ENCODE measurements at regions not wholly inside any gene's neighbourhood (a gene's known extent, or its start where the extent isn't known, plus 50 kb on each side); places are given as distances from the start of the nearest gene placed in this dataset.

DNA sequence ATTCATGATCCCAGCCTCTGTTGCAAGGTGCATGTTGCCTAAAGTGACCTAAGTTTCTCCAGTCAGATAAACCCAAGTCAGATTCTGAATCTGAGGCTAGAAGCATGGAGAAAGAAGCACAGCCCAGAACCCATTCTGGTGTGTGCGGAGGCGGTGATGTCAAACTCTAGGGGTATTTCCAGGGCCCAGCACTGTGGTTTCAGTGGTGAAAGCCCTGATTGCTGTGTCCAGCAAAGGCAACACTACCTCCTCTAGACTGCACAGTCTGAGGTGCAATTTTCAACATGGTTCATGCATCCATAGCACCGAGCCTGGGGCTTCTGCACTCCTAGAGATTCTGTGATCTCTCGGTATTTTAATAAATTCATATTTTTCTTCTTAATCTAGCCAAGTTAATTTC is 264.8 kb upstream of the KLHL29 start:
- Mint-ChIP-seq H3K36me3 (no peaks in the 10 kb centered on the region), H3K27me3 (peaks cover 3% of the 10 kb centered on the region), H3K27ac (no peak overlapping the region), H3K4me1 (ENCODE audit: unreplicated experiment) (no peaks in the 10 kb centered on the region), H3K9me3 (no peaks in the 10 kb centered on the region), H3K4me3 (no peak overlapping the region)
- TF ChIP-seq, protein P1, sequence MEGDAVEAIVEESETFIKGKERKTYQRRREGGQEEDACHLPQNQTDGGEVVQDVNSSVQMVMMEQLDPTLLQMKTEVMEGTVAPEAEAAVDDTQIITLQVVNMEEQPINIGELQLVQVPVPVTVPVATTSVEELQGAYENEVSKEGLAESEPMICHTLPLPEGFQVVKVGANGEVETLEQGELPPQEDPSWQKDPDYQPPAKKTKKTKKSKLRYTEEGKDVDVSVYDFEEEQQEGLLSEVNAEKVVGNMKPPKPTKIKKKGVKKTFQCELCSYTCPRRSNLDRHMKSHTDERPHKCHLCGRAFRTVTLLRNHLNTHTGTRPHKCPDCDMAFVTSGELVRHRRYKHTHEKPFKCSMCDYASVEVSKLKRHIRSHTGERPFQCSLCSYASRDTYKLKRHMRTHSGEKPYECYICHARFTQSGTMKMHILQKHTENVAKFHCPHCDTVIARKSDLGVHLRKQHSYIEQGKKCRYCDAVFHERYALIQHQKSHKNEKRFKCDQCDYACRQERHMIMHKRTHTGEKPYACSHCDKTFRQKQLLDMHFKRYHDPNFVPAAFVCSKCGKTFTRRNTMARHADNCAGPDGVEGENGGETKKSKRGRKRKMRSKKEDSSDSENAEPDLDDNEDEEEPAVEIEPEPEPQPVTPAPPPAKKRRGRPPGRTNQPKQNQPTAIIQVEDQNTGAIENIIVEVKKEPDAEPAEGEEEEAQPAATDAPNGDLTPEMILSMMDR (conservative IDR thresholded peaks at IDR 0.05) = no peak
- no peak for DNase-seq (ENCODE audit: extremely low spot score, unreplicated experiment)

DNA sequence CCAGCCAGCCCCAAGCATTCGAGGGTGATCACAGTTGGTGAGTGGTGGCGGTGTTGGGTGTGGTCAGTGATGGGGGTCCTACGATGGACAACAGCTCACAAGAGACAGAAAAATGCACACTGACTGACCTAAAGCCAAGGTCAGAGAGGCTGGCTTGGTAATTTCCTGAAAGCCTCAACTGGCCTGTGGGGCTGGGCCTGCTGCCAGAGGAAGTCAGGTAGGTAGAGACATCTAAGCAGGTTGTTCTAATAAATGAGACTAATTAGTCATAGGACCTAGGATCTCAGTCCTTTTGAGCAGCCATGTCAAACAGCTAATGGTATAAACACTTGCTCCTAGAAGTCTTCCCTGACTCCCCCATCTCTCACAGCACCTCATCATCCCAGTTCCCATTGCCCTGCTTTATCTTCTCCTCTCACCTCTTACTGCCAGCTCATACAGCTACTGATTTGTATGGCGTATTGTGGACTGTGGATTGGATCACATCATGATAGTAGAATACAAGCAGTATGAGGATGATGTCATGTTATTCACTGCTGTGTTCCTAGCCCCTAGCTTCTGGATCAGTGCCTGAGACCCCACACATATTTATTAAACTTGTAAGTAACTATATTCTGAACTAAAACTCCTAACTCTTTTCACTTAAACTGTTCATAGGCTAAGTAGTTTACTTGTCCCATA is 262.9 kb upstream of the KLHL29 start:
- Mint-ChIP-seq H3K36me3 (no peaks in the 10 kb centered on the region), H3K9me3 (no peaks in the 10 kb centered on the region), H3K4me1 (ENCODE audit: unreplicated experiment) (no peaks in the 10 kb centered on the region), H3K4me3 (no peak overlapping the region), H3K27ac (no peak overlapping the region), H3K27me3 (peaks cover 3% of the 10 kb centered on the region)
- no peak for DNase-seq (ENCODE audit: extremely low spot score, unreplicated experiment)
- TF ChIP-seq, protein P1 (conservative IDR thresholded peaks at IDR 0.05) = no peak

- H3K27ac Mint-ChIP-seq = no peak overlapping the region
- H3K36me3 Mint-ChIP-seq = no peaks in the 10 kb centered on the region
- no peaks in the 10 kb centered on the region for H3K9me3 Mint-ChIP-seq
- no peak for DNase-seq (ENCODE audit: extremely low spot score, unreplicated experiment)
- TF ChIP-seq, protein P1 (conservative IDR thresholded peaks at IDR 0.05) = no peak
- H3K27me3 Mint-ChIP-seq = peaks cover 3% of the 10 kb centered on the region
- no peak overlapping the region for H3K4me3 Mint-ChIP-seq
- H3K4me1 Mint-ChIP-seq (ENCODE audit: unreplicated experiment) = no peaks in the 10 kb centered on the region
These were observed 262.2 kb upstream of the KLHL29 start for GRCh38 chr2:23122681-23123215.

GRCh38 chr2:23123686-23124085 is 261.3 kb upstream of the KLHL29 start:
- DNase-seq (ENCODE audit: extremely low spot score, unreplicated experiment) = no peak
- Mint-ChIP-seq H3K27me3 (peaks cover 3% of the 10 kb centered on the region), H3K4me3 (no peak overlapping the region), H3K27ac (no peak overlapping the region), H3K36me3 (no peaks in the 10 kb centered on the region), H3K9me3 (peaks cover 2% of the 10 kb centered on the region), H3K4me1 (ENCODE audit: unreplicated experiment) (no peaks in the 10 kb centered on the region)
- TF ChIP-seq, protein P1 (conservative IDR thresholded peaks at IDR 0.05) = no peak

- Mint-ChIP-seq H3K27ac (no peak overlapping the region), H3K36me3 (no peaks in the 10 kb centered on the region), H3K4me1 (ENCODE audit: unreplicated experiment) (no peaks in the 10 kb centered on the region), H3K9me3 (peaks cover 6% of the 10 kb centered on the region), H3K4me3 (no peak overlapping the region), H3K27me3 (peaks cover 3% of the 10 kb centered on the region)
- TF ChIP-seq, protein P1 (conservative IDR thresholded peaks at IDR 0.05) = no peak
- no peak for DNase-seq (ENCODE audit: extremely low spot score, unreplicated experiment)
These were observed 260.7 kb upstream of the KLHL29 start for GRCh38 chr2:23124214-23124750.
